Neuronal stem cell (in vitro differentiated cells): ENCODE measurements at regions not wholly inside any gene's neighbourhood (a gene's known extent, or its start where the extent isn't known, plus 50 kb on each side); places are given as distances from the start of the nearest gene placed in this dataset.
A peak's percentile ranks its signal among the peaks of the same experiment; 100 is the strongest.

Experiments
- DNase-seq: peaks from one replicate; pipeline ENCODE4 v3.0.0-alpha.2; 2013; ENCODE audit warnings: low spot score
- H2AFZ ChIP-seq: one replicate; pipeline ENCODE4 v1.6.1; 2013; ENCODE audit warnings: mild to moderate bottlenecking, low read length, inconsistent platforms
- H2AK5ac ChIP-seq: 2 replicates; pipeline ENCODE4 v1.6.1; 2013; ENCODE audit warnings: low read depth, mild to moderate bottlenecking, inconsistent platforms, low read length, moderate library complexity, mixed read lengths
- H2BK120ac ChIP-seq: 2 replicates; pipeline ENCODE4 v1.6.1; 2013; ENCODE audit warnings: low read depth, mild to moderate bottlenecking, inconsistent platforms, low read length, moderate library complexity, mixed read lengths
- H2BK12ac ChIP-seq: one replicate; pipeline ENCODE4 v1.6.1; 2013; ENCODE audit warnings: low read length, inconsistent platforms
- H2BK15ac ChIP-seq: 2 replicates; pipeline ENCODE4 v1.6.1; 2013; ENCODE audit warnings: mild to moderate bottlenecking, low read length, inconsistent platforms, mixed read lengths
- H2BK5ac ChIP-seq: one replicate; pipeline ENCODE4 v1.6.1; 2013; ENCODE audit warnings: inconsistent platforms, mild to moderate bottlenecking, low read length, moderate library complexity
- H3K14ac ChIP-seq: one replicate; pipeline ENCODE4 v1.6.1; 2013; ENCODE audit warnings: low read length, inconsistent platforms
- H3K18ac ChIP-seq: 2 replicates; pipeline ENCODE4 v1.6.1; 2013; ENCODE audit warnings: low read length, inconsistent platforms
- H3K23ac ChIP-seq: 2 replicates; pipeline ENCODE4 v1.6.1; 2013; ENCODE audit warnings: low read depth, mild to moderate bottlenecking, mixed read lengths, low read length, inconsistent platforms; ENCODE audit not compliant: poor library complexity
- H3K27ac ChIP-seq: replicated peaks from 3 replicates; pipeline ENCODE4 v1.5.1; 2013; ENCODE audit warnings: low read length, inconsistent platforms
- H3K27me3 ChIP-seq, 3 experiments: 2 replicates each; pipeline ENCODE4 v1.6.1; 2013; ENCODE audit warnings: low read length in 3 of 3, mild to moderate bottlenecking in 2 of 3, inconsistent platforms in 1 of 3, low read depth in 1 of 3, mixed read lengths in 1 of 3, moderate library complexity in 1 of 3; ENCODE audit not compliant: control insufficient read depth in 3 of 3, insufficient read depth in 3 of 3
- H3K36me3 ChIP-seq, 2 donors: replicated peaks in 1 of 2; 2 replicates each; pipeline ENCODE4 v1.6.1; 2013; ENCODE audit warnings: low read length in 2 of 2; ENCODE audit not compliant: control insufficient read depth in 2 of 2, insufficient read depth in 2 of 2
- H3K4ac ChIP-seq: 2 replicates; pipeline ENCODE4 v1.6.1; 2013; ENCODE audit warnings: inconsistent platforms, mild to moderate bottlenecking, low read length, moderate library complexity
- H3K4me1 ChIP-seq, 2 donors: 1 replicate in 1 of 2; 2 replicates in 1 of 2; pipeline ENCODE4 v1.6.1; 2013; ENCODE audit warnings: low read length in 2 of 2, low read depth in 1 of 2; ENCODE audit not compliant: control insufficient read depth in 2 of 2, insufficient read depth in 1 of 2
- H3K4me2 ChIP-seq: one replicate; pipeline ENCODE4 v1.6.1; 2013; ENCODE audit warnings: mild to moderate bottlenecking, low read length, inconsistent platforms; ENCODE audit not compliant: insufficient read depth, poor library complexity, severe bottlenecking
- H3K4me3 ChIP-seq, 2 donors: 2 replicates each; pipeline ENCODE4 v1.5.1; 2013; ENCODE audit warnings: low read length in 2 of 2, mild to moderate bottlenecking in 2 of 2, inconsistent platforms in 1 of 2, moderate library complexity in 1 of 2
- H3K79me1 ChIP-seq: one replicate; pipeline ENCODE4 v1.6.1; 2013; ENCODE audit warnings: low read depth, mild to moderate bottlenecking, inconsistent platforms, low read length, moderate library complexity
- H3K9ac ChIP-seq: one replicate; pipeline ENCODE4 v1.6.1; 2013; ENCODE audit warnings: mild to moderate bottlenecking, low read depth, low read length, inconsistent platforms; ENCODE audit not compliant: poor library complexity
- H3K9me3 ChIP-seq, 2 donors: replicated peaks in 1 of 2; 2 replicates each; pipeline versions ENCODE3 to v1.6.1; 2013; ENCODE audit warnings: low read length in 2 of 2, mild to moderate bottlenecking in 2 of 2, inconsistent platforms in 1 of 2, low read depth in 1 of 2, mixed read lengths in 1 of 2, moderate library complexity in 1 of 2; ENCODE audit not compliant: control insufficient read depth in 2 of 2, insufficient read depth in 1 of 2
- H4K8ac ChIP-seq: one replicate; pipeline ENCODE4 v1.6.1; 2013; ENCODE audit warnings: low read depth, mild to moderate bottlenecking, inconsistent platforms, low read length, moderate library complexity
- H4K91ac ChIP-seq: one replicate; pipeline ENCODE4 v1.6.1; 2013; ENCODE audit warnings: low read length, low read depth, mild to moderate bottlenecking, inconsistent platforms; ENCODE audit not compliant: poor library complexity
- WGBS, 2 donors: extraction: QIAGEN DNeasy Blood & Tissue Kit; methylation state at CpG; one replicate each; pipeline ENCODE4 v1.1.7; 2013; ENCODE audit warnings: missing lambda C conversion rate in 2 of 2, mixed read lengths in 1 of 2; ENCODE audit not compliant: insufficient read length in 2 of 2, insufficient replicate concordance in 1 of 2; ENCODE audit errors: extremely low coverage in 2 of 2; 5-methylcytosine and 5-hydroxymethylcytosine counted together

GRCh38 chr13:86729206-86729605 is 930.0 kb upstream of the SLITRK6 start:
- no peak overlapping the region for H4K91ac ChIP-seq
- WGBS, 2 donors = no CpG with 5 or more reads among the region's 2 CpGs

GRCh38 chr13:86731987-86732386 is 932.8 kb upstream of the SLITRK6 start:
- Histone ChIP-seq H2BK120ac (no peak overlapping the region), H2BK12ac (no peak overlapping the region), H3K36me3 (no peaks in the 10 kb centered on the region), H3K27me3 (no peaks in the 10 kb centered on the region), H3K4me1 (no peaks in the 10 kb centered on the region), H3K4me2 (no peak overlapping the region), H3K23ac (no peak overlapping the region), H2BK15ac (no peak overlapping the region), H4K8ac (no peak overlapping the region), H3K4ac (no peak overlapping the region), H2BK5ac (no peak overlapping the region), H3K9ac (no peak overlapping the region), H2AK5ac (no peak overlapping the region), H4K91ac (no peak overlapping the region), H2AFZ (no peak overlapping the region), H3K18ac (no peak overlapping the region), H3K27ac (no peak overlapping the region), H3K4me3 (no peak overlapping the region), H3K9me3 (peaks cover 0 to 6% of the 10 kb centered on the region in 2 donors), H3K14ac (no peak overlapping the region), H3K79me1 (no peaks in the 10 kb centered on the region)
- no CpG with 5 or more reads among the region's 1 CpG for WGBS, 2 donors
- no peak for DNase-seq

More at GRCh38 chr13:86729206-86729605, 930.0 kb upstream of the SLITRK6 start:
- no peak overlapping the region for H2BK5ac ChIP-seq
- H2AFZ ChIP-seq = peak overlapping the region; percentile 76
- no peak overlapping the region for H3K4ac ChIP-seq
- no peak overlapping the region for H2AK5ac ChIP-seq
- no peak overlapping the region for H4K8ac ChIP-seq
- no peaks in the 10 kb centered on the region for H3K9me3 ChIP-seq
- no peak overlapping the region for H2BK15ac ChIP-seq
- no peak overlapping the region for H2BK12ac ChIP-seq
- no peak overlapping the region for H3K9ac ChIP-seq
- H3K36me3 ChIP-seq = no peaks in the 10 kb centered on the region
- no peaks in the 10 kb centered on the region for H3K79me1 ChIP-seq
- no peak overlapping the region for H3K4me3 ChIP-seq
- H3K4me1 ChIP-seq = no peaks in the 10 kb centered on the region
- no peak overlapping the region for H3K4me2 ChIP-seq
- DNase-seq = no peak
- no peak overlapping the region for H2BK120ac ChIP-seq
- H3K18ac ChIP-seq = no peak overlapping the region
- H3K14ac ChIP-seq = no peak overlapping the region
- H3K23ac ChIP-seq = no peak overlapping the region
- H3K27me3 ChIP-seq = no peaks in the 10 kb centered on the region
- H3K27ac ChIP-seq = no peak overlapping the region

GRCh38 chr13:86737334-86737932 is 933.7 kb upstream of the SLITRK5 start:
- Histone ChIP-seq H4K8ac (no peak overlapping the region), H3K9me3 (peaks cover 0 to 9% of the 10 kb centered on the region in 2 donors), H3K27me3 (no peaks in the 10 kb centered on the region), H2AFZ (no peak overlapping the region), H3K4me2 (no peak overlapping the region), H3K9ac (no peak overlapping the region), H3K18ac (no peak overlapping the region), H2BK12ac (no peak overlapping the region), H4K91ac (no peak overlapping the region), H3K4me3 (no peak overlapping the region), H3K23ac (no peak overlapping the region), H2BK120ac (no peak overlapping the region), H2AK5ac (no peak overlapping the region), H3K27ac (no peak overlapping the region), H2BK15ac (no peak overlapping the region), H3K4me1 (no peaks in the 10 kb centered on the region), H3K4ac (no peak overlapping the region), H3K36me3 (no peaks in the 10 kb centered on the region), H3K79me1 (no peaks in the 10 kb centered on the region), H3K14ac (no peak overlapping the region), H2BK5ac (no peak overlapping the region)
- whole genome bisulfite sequencing, 2 donors = no CpG with 5 or more reads among the region's 1 CpG
- no peak for DNase-seq

- H4K91ac ChIP-seq = no peak overlapping the region
- H2BK12ac ChIP-seq = no peak overlapping the region
- H3K9ac ChIP-seq = no peak overlapping the region
- H2BK15ac ChIP-seq = no peak overlapping the region
- H2AFZ ChIP-seq = no peak overlapping the region
- H3K4ac ChIP-seq = no peak overlapping the region
- no peaks in the 10 kb centered on the region for H3K27me3 ChIP-seq
- no peak overlapping the region for H2BK120ac ChIP-seq
- H3K79me1 ChIP-seq = no peaks in the 10 kb centered on the region
- no peak overlapping the region for H3K4me3 ChIP-seq
- no peak overlapping the region for H3K14ac ChIP-seq
- H3K9me3 ChIP-seq = peaks cover 0 to 4% of the 10 kb centered on the region in 2 donors
- no peak overlapping the region for H3K23ac ChIP-seq
- H3K18ac ChIP-seq = no peak overlapping the region
- no peak for DNase-seq
- H3K36me3 ChIP-seq = no peaks in the 10 kb centered on the region
- no peak overlapping the region for H3K27ac ChIP-seq
- H3K4me1 ChIP-seq = no peaks in the 10 kb centered on the region
- no peak overlapping the region for H2AK5ac ChIP-seq
- no CpG with 5 or more reads among the region's 2 CpGs for WGBS, 2 donors
- no peak overlapping the region for H4K8ac ChIP-seq
- H2BK5ac ChIP-seq = no peak overlapping the region
- no peak overlapping the region for H3K4me2 ChIP-seq
Observed at GRCh38 chr13:86741762-86742285, 929.3 kb upstream of the SLITRK5 start.
